H1 (cell line): ENCODE measurements at regions not wholly inside any gene's neighbourhood (a gene's known extent, or its start where the extent isn't known, plus 50 kb on each side); places are given as distances from the start of the nearest gene placed in this dataset.

Source experiments
- CHD7 ChIP-seq: fragments of 300-600 bp; sonication (generic); IDR thresholded peaks from 2 replicates; pipeline ENCODE4 v1.7.1; 2012; ENCODE audit warnings: low read length, moderate library complexity, mild to moderate bottlenecking, inconsistent platforms; ENCODE audit not compliant: insufficient replicate concordance
- E2F6 ChIP-seq: IDR thresholded peaks from 2 replicates; pipeline ENCODE4 v1.6.1; 2012; ENCODE audit warnings: inconsistent platforms
- HDAC2 ChIP-seq, 2 experiments: fragments of 300-600 bp in 1 of 2; sonication (generic) in 1 of 2; IDR thresholded peaks; 2 replicates each; pipeline ENCODE4 v1.6.1; 2011 to 2012; ENCODE audit warnings: low read depth in 2 of 2, low read length in 2 of 2, mild to moderate bottlenecking in 2 of 2, moderate library complexity in 2 of 2, borderline replicate concordance in 1 of 2, inconsistent platforms in 1 of 2
- TEAD4 ChIP-seq: IDR thresholded peaks from 2 replicates; pipeline ENCODE4 v1.6.1; 2012; ENCODE audit warnings: low read depth, low read length, inconsistent platforms, mixed read lengths

GRCh38 chr10:130354573-130354954 is 218.4 kb downstream of the GLRX3 start (continued):
- TF ChIP-seq E2F6 (no peak), TEAD4 (no peak), HDAC2 (IDR thresholded peaks at IDR 0.05; ENCODE audit: borderline replicate concordance in 1 of 2, low read depth in 2 of 2, low read length in 2 of 2) (no peak), CHD7 (no peak)
